T-helper 1 cell treated with Interleukin-12 subunit alpha and Interleukin-12 subunit beta and Interleukin-4 antibody, amounts not matched to agents 30 μg/mL and 1 μg/mL, for 36 hours (primary cell): ENCODE measurements at regions not wholly inside any gene's neighbourhood (a gene's known extent, or its start where the extent isn't known, plus 50 kb on each side); places are given as distances from the start of the nearest gene placed in this dataset.

Experiments used
- H3K27ac Mint-ChIP-seq: one replicate; pipeline ENCODE4 v1.8.0; 2021; ENCODE audit warnings: mild to moderate bottlenecking, mixed read lengths
- H3K27me3 Mint-ChIP-seq: one replicate; pipeline ENCODE4 v1.8.0; 2021; ENCODE audit warnings: low read depth, mixed read lengths
- H3K36me3 Mint-ChIP-seq: one replicate; pipeline ENCODE4 v1.8.0; 2021; ENCODE audit warnings: low read depth, mixed read lengths
- H3K4me1 Mint-ChIP-seq: one replicate; pipeline ENCODE4 v1.8.0; 2021; ENCODE audit warnings: low read depth, mixed read lengths
- H3K4me3 Mint-ChIP-seq: one replicate; pipeline ENCODE4 v1.8.0; 2021; ENCODE audit warnings: mild to moderate bottlenecking, moderate library complexity, mixed read lengths
- H3K9me3 Mint-ChIP-seq: one replicate; pipeline ENCODE4 v1.8.0; 2021; ENCODE audit warnings: mixed read lengths

- H3K27me3 Mint-ChIP-seq, result no peaks in the 10 kb centered on the region
- no peak overlapping the region for H3K27ac Mint-ChIP-seq
- peaks cover 4% of the 10 kb centered on the region for H3K9me3 Mint-ChIP-seq
- no peaks in the 10 kb centered on the region for H3K36me3 Mint-ChIP-seq
- no peak overlapping the region for H3K4me3 Mint-ChIP-seq
- H3K4me1 Mint-ChIP-seq, result no peaks in the 10 kb centered on the region
Measured at GRCh38 chr18:24999650-25000267, 352.2 kb downstream of the ZNF521 start.

DNA sequence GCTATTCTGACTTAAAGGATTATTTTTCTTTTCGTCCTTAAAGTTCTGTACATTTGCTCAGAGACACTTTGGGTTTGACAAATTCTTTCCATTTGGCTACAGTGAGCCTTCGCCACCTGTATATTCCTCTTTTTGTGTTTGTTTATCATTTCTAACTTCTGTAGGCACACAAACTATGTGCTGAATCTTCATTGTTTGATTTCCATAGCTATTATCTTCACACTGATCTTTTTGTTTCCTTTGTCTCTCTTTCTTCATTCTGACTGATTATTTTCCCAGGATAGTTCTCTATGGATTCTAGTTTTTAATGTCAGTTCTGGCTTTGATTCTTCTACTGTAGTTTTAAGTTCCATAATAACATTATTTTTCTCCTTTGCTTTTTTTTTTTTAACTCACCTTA lies 350.2 kb downstream of the ZNF521 start:
- no peaks in the 10 kb centered on the region for H3K27me3 Mint-ChIP-seq
- H3K9me3 Mint-ChIP-seq, result peaks cover 4% of the 10 kb centered on the region
- no peaks in the 10 kb centered on the region for H3K4me1 Mint-ChIP-seq
- no peaks in the 10 kb centered on the region for H3K36me3 Mint-ChIP-seq
- no peak overlapping the region for H3K27ac Mint-ChIP-seq
- H3K4me3 Mint-ChIP-seq, result no peak overlapping the region

DNA sequence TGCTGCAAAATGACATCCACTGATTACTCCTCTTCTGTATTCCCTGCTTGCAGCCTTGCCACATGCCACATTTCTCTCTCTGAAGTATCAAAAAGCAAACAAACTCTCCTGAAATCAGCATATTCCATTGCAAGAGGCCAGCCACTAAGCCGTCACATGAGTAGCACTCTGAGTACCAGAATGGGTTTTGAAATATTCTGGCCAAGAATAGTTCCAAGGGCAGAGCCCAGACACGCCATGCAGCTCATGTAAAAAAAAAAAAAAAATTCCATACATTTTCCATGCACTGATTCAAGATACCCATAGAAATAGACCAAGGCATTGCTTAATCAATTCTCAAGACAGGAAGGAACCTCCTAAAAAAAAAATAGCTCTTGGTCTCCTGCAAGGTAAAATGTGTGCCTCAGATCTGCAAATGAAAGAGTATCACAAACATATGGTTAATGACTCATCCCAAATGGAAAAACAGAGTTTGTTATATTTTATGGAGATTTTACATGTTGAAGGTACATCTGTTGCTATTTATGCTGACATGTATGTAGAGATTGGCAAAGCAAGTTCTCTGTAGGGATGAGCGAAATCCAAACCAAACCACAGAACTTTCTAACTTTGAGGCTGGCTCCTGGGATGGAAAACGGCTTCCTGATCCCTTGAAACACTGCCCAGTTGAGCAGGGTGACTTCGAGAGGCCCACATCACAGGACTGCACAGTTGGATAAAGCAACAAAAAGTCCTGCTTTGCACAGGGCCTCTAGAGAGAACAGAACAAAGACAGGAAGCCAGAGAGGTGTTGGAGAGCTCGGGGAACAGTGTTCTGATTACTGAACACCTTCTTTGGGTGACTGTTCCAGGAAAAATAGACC lies 346.2 kb downstream of the ZNF521 start:
- no peak overlapping the region for H3K4me3 Mint-ChIP-seq
- no peaks in the 10 kb centered on the region for H3K36me3 Mint-ChIP-seq
- no peak overlapping the region for H3K27ac Mint-ChIP-seq
- H3K27me3 Mint-ChIP-seq, result no peaks in the 10 kb centered on the region
- no peaks in the 10 kb centered on the region for H3K9me3 Mint-ChIP-seq
- H3K4me1 Mint-ChIP-seq, result no peaks in the 10 kb centered on the region

DNA sequence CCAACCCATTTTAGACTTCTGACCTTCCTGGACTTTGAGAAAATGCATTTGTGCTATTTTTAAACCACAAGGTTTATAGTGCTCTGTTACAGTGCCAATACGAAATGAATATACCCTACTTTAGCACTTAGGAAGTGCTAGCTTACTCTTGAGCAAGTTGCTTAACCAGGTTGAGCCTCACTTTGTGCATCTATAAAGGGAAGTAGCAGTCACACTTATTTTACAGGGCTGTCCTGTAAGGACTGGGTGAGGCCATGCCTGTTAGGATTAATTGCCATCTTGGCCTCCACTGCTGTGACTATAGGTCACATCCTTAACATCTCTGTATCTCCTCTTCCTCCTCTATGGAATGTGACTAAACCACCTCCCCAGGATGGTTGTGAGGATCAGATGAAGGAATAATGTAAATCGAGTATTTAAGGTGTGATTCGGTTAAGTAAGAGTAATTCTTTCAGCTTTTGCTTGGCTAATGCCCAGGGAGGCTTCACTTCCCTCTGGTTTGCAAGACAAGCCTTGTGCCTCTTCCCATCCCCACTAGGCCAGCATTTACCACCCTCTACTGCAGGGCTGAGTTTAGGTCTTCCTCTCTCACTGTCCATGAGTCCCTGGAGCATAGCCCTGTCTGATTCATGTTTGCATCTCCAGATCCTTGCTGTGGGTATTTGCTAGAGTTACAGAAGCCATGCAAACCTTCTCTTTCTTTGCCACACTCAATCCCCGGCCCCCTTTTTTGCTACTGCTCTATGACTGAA lies 341.2 kb downstream of the ZNF521 start:
- Mint-ChIP-seq H3K9me3 (no peaks in the 10 kb centered on the region), H3K4me1 (no peaks in the 10 kb centered on the region), H3K27me3 (no peaks in the 10 kb centered on the region), H3K27ac (no peak overlapping the region), H3K4me3 (no peak overlapping the region), H3K36me3 (no peaks in the 10 kb centered on the region)
